Breast epithelium (tissue), 4 donors: ENCODE measurements at regions not wholly inside any gene's neighbourhood (a gene's known extent, or its start where the extent isn't known, plus 50 kb on each side); places are given as distances from the start of the nearest gene placed in this dataset.
"Not testable (repeated sequence)": the region's sequence is repeated elsewhere in the genome, so short reads cannot be mapped to it uniquely, and the experiment has no call there.

Experiments used
- DNase-seq, 2 donors: peaks; one replicate each; pipeline ENCODE4 v3.0.0-alpha.2; 2019; ENCODE audit warnings: low spot score in 2 of 2
- H3K27ac ChIP-seq, 2 donors: fragments of 200-600 bp; sonication (generic) in 1 of 2; one replicate each; pipeline ENCODE4 v1.5.1; 2016 to 2019; ENCODE audit warnings: mild to moderate bottlenecking in 1 of 2
- H3K27me3 ChIP-seq, 2 donors: fragments of 200-600 bp; sonication (generic) in 1 of 2; one replicate each; pipeline versions ENCODE4 v1.5.1 to v1.6.0; 2017 to 2019; ENCODE audit warnings: control low read depth in 1 of 2, mild to moderate bottlenecking in 1 of 2
- H3K36me3 ChIP-seq: fragments of 200-600 bp; one replicate; pipeline ENCODE4 v1.5.1; 2019
- H3K4me1 ChIP-seq, 2 donors: fragments of 200-600 bp; sonication (generic); one replicate each; pipeline ENCODE4 v1.5.1; 2016 to 2019; ENCODE audit warnings: control low read depth in 1 of 2
- H3K4me3 ChIP-seq, 3 donors: fragments of 200-600 bp; sonication (generic); 1 replicate in 2 of 3; 2 replicates in 1 of 3; pipeline ENCODE4 v1.5.1; 2016 to 2019; ENCODE audit warnings: mild to moderate bottlenecking in 3 of 3, moderate library complexity in 2 of 3
- H3K9me3 ChIP-seq, 2 donors: fragments of 200-600 bp; sonication (generic) in 1 of 2; one replicate each; pipeline ENCODE4 v1.5.1; 2016 to 2019; ENCODE audit warnings: control low read depth in 1 of 2
- CTCF ChIP-seq, 3 donors: fragments of 450-650 bp; IDR thresholded peaks; one replicate each; pipeline ENCODE4 v1.5.1; 2016 to 2017; ENCODE audit warnings: antibody characterized with exemption in 3 of 3, mild to moderate bottlenecking in 3 of 3, moderate library complexity in 3 of 3
- POLR2A ChIP-seq: fragments of 450-650 bp; IDR thresholded peaks from one replicate; pipeline ENCODE4 v1.6.1; 2016; ENCODE audit warnings: antibody characterized with exemption, mild to moderate bottlenecking, moderate library complexity
- POLR2AphosphoS5 ChIP-seq, 3 donors: sonication (generic); formaldehyde crosslinking; IDR thresholded peaks; one replicate each; pipeline ENCODE4 v1.6.1; 2017; ENCODE audit warnings: antibody characterized with exemption in 3 of 3
- intact Hi-C: fragments of 100-400 bp; cut with DNase I; formaldehyde crosslinking; loops from one replicate; pipeline ENCODE4 v1.15.1; 2023; ENCODE audit warnings: low total_unique reads

- no peak for TF ChIP-seq CTCF (IDR thresholded peaks at IDR 0.05)
- TF ChIP-seq POLR2A, result no peak
- TF ChIP-seq POLR2AphosphoS5 (IDR thresholded peaks at IDR 0.05), result no peak
- intact Hi-C loops, result no loop called here
These were observed 371.8 kb downstream of the MDFIC start for GRCh38 chr7:115293628-115294240.

DNA sequence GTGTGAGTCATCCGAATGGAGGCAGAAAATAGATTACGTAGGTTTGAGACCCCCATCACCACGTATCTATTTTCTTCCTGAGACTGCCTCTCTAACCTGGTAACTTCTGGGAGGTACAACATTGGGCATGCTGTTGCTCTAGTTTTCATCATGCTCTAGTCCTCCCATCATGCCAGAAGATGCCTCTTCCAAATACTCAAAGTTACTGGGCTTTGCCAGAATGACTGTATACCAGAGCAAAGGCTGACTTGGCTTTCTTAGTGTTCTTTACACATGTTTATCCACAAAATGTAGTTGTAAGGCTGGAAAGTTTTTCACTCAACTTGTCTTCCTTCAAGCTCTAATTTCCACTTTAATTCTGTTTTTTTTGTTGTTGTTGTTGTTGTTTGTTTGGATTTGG, 370.5 kb downstream of the MDFIC start:
- no peak for DNase-seq
- H3K27me3 ChIP-seq, result no peaks in the 10 kb centered on the region
- intact Hi-C loops, result no loop called here
- no peak overlapping the region for H3K27ac ChIP-seq
- no peaks in the 10 kb centered on the region for H3K4me1 ChIP-seq
- no peaks in the 10 kb centered on the region for H3K9me3 ChIP-seq
- no peak for TF ChIP-seq CTCF (IDR thresholded peaks at IDR 0.05)
- TF ChIP-seq POLR2AphosphoS5 (IDR thresholded peaks at IDR 0.05), result no peak
- no peak for TF ChIP-seq POLR2A
- H3K4me3 ChIP-seq, result no peak overlapping the region
- H3K36me3 ChIP-seq, result no peaks in the 10 kb centered on the region

More at GRCh38 chr7:115293628-115294240, 371.8 kb downstream of the MDFIC start:
- H3K9me3 ChIP-seq, result no peaks in the 10 kb centered on the region
- DNase-seq, result no peak
- H3K4me3 ChIP-seq, result no peak overlapping the region
- H3K27ac ChIP-seq, result no peak overlapping the region
- no peaks in the 10 kb centered on the region for H3K36me3 ChIP-seq
- H3K4me1 ChIP-seq, result no peaks in the 10 kb centered on the region
- H3K27me3 ChIP-seq, result no peaks in the 10 kb centered on the region

DNA sequence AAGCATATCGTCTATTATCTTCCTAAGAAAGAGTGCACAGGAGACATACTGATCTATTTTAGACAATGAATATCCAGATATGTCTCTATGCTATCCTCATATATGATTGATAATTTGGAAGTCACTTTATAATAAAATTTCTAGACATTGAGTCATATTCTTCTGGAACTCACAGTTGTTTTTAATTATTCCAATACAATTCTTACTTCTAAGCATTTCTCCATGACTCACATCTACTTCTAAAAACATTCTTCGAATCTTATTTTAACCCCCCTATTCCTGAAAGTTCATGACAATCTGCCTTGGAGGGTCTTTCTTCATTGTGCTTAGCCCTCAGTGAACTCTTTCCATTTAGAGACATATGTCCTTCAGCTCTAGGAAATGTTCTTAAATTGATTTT, 368.1 kb downstream of the MDFIC start:
- DNase-seq, result no peak
- no peak for TF ChIP-seq POLR2A
- no peak for TF ChIP-seq POLR2AphosphoS5 (IDR thresholded peaks at IDR 0.05)
- no peak for TF ChIP-seq CTCF (IDR thresholded peaks at IDR 0.05)
- H3K4me1 ChIP-seq, result no peaks in the 10 kb centered on the region
- no peaks in the 10 kb centered on the region for H3K9me3 ChIP-seq
- intact Hi-C loops, result no loop called here
- H3K27me3 ChIP-seq, result no peaks in the 10 kb centered on the region
- H3K27ac ChIP-seq, result no peak overlapping the region
- H3K36me3 ChIP-seq, result no peaks in the 10 kb centered on the region
- H3K4me3 ChIP-seq, result no peak overlapping the region

GRCh38 chr7:115276791-115277190, 354.9 kb downstream of the MDFIC start:
- Histone ChIP-seq H3K9me3 (no peaks in the 10 kb centered on the region), H3K4me1 (no peaks in the 10 kb centered on the region), H3K36me3 (no peaks in the 10 kb centered on the region), H3K4me3 (no peak overlapping the region), H3K27ac (no peak overlapping the region), H3K27me3 (no peaks in the 10 kb centered on the region)
- intact Hi-C loops, result no loop called here
- no peak for DNase-seq
- TF ChIP-seq POLR2A (no peak), CTCF (IDR thresholded peaks at IDR 0.05) (no peak), POLR2AphosphoS5 (IDR thresholded peaks at IDR 0.05) (no peak)

- H3K4me3 ChIP-seq, H3K9me3 ChIP-seq, intact Hi-C loops, H3K4me1 ChIP-seq, H3K27ac ChIP-seq, H3K27me3 ChIP-seq, DNase-seq, H3K36me3 ChIP-seq: not testable (repeated sequence)
These were observed 352.0 kb downstream of the MDFIC start for GRCh38 chr7:115273855-115274254.
